Astrocyte of the spinal cord (primary cell): ENCODE measurements at regions not wholly inside any gene's neighbourhood (a gene's known extent, or its start where the extent isn't known, plus 50 kb on each side); places are given as distances from the start of the nearest gene placed in this dataset.
A peak's percentile ranks its signal among the peaks of the same experiment; 100 is the strongest.

ENCODE experiments used
- DNase-seq: peaks from one replicate; pipeline ENCODE4 v3.0.0; 2011; ENCODE audit warnings: low read depth, low spot score
- H3K4me3 ChIP-seq: 2 replicates; pipeline ENCODE4 v1.5.1; 2011; ENCODE audit warnings: low read depth, mild to moderate bottlenecking, low read length, moderate library complexity
- in situ Hi-C: cut with HindIII; loops from 2 replicates; pipeline ENCODE4 v1.10.0; 2017; ENCODE audit warnings: low sequenced_read_pairs
- TF ChIP-seq, protein P1 (sequence below): IDR thresholded peaks from 2 replicates; pipeline ENCODE4 v1.5.1; 2012; ENCODE audit warnings: low read depth, mild to moderate bottlenecking, low read length, inconsistent platforms

DNA sequence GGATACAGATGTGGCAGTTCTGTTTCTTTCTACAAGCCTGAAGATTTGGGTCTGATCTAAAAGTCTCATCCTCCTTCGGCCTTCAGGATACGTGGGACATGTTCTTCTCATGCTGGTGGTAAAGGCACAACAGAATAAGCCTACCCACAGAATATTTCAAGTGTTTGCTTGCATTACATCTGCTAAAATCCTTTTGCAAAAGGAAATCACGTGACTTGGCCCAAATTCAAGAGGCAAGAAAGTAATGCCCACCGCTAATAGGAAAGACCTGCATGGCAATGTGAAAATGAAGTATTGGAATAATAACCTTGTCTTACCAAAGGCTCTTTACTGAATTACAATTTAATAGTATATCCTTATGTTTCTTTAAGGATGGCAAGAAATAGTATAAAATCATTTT, 439.9 kb upstream of the TGFBR2 start:
- H3K4me3 ChIP-seq: no peak overlapping the region
- TF ChIP-seq, protein P1, sequence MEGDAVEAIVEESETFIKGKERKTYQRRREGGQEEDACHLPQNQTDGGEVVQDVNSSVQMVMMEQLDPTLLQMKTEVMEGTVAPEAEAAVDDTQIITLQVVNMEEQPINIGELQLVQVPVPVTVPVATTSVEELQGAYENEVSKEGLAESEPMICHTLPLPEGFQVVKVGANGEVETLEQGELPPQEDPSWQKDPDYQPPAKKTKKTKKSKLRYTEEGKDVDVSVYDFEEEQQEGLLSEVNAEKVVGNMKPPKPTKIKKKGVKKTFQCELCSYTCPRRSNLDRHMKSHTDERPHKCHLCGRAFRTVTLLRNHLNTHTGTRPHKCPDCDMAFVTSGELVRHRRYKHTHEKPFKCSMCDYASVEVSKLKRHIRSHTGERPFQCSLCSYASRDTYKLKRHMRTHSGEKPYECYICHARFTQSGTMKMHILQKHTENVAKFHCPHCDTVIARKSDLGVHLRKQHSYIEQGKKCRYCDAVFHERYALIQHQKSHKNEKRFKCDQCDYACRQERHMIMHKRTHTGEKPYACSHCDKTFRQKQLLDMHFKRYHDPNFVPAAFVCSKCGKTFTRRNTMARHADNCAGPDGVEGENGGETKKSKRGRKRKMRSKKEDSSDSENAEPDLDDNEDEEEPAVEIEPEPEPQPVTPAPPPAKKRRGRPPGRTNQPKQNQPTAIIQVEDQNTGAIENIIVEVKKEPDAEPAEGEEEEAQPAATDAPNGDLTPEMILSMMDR: no peak
- DNase-seq: no peak
- in situ Hi-C loops: no loop called here

GRCh38 chr3:30167541-30168011, 438.8 kb upstream of the TGFBR2 start:
- TF ChIP-seq, protein P1: no peak

GRCh38 chr3:30169487-30169886, 436.9 kb upstream of the TGFBR2 start:
- TF ChIP-seq, protein P1: no peak
- in situ Hi-C loops: no loop called here
- no peak overlapping the region for H3K4me3 ChIP-seq
- no peak for DNase-seq

More at GRCh38 chr3:30167541-30168011, 438.8 kb upstream of the TGFBR2 start:
- DNase-seq: peak; percentile 63
- H3K4me3 ChIP-seq: no peak overlapping the region
- in situ Hi-C loops: no loop called here

DNA sequence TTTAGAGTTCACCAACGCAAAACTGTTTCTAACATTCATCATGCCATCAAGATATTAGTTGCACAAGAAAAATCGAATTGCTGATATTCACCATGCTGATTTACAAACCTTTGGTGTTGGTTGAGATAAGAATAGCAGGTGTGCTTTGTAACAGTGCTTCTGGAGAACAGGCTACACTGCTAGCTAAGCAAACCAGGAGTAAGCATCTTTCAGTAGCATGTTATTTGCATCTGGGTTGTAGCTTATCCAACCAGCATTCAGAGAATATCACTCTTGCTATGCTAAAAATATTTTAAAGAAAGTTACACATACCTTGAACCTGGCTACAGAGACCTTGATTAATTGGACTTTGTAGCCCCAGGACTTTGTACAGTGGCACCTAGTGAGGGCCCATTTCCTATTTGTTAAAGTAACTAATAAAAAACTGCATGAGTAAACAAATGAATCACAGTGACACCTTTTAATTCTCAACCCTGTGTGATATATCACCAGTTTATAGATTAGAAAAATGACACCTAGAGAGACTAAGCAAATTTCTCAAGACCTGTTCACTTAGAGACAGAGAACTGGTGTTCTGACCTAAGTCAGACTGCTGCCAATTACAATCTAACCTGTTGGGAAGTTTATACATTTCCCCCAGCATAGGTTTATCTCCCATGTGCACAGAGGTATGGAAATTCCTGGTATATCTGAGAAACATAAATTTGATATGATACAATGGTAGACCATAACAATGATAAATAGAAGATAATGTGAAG, 435.5 kb upstream of the TGFBR2 start:
- no peak overlapping the region for H3K4me3 ChIP-seq
- TF ChIP-seq, protein P1: no peak
- DNase-seq: no peak
- in situ Hi-C loops: no loop called here

DNA sequence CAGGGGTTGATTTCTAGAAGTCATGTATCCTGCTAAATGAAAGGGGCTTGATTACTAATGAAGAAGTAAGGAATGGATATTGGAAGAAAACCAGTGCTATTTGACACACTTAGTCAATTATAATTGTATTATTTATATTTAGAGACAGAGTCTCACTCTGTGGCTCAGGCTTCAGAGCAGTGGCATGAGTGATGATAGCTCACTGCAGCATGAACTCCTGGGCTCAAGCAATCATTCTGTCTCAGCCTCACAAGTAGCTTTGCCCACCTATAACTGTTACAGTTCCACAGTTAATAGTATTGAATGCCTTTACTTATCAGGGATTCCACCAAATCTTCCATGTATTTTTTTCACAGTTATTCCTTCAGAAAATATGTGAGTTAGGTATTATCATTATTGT, 432.0 kb upstream of the TGFBR2 start:
- in situ Hi-C loops: no loop called here
- DNase-seq: no peak
- H3K4me3 ChIP-seq: no peak overlapping the region
- TF ChIP-seq, protein P1: no peak

DNA sequence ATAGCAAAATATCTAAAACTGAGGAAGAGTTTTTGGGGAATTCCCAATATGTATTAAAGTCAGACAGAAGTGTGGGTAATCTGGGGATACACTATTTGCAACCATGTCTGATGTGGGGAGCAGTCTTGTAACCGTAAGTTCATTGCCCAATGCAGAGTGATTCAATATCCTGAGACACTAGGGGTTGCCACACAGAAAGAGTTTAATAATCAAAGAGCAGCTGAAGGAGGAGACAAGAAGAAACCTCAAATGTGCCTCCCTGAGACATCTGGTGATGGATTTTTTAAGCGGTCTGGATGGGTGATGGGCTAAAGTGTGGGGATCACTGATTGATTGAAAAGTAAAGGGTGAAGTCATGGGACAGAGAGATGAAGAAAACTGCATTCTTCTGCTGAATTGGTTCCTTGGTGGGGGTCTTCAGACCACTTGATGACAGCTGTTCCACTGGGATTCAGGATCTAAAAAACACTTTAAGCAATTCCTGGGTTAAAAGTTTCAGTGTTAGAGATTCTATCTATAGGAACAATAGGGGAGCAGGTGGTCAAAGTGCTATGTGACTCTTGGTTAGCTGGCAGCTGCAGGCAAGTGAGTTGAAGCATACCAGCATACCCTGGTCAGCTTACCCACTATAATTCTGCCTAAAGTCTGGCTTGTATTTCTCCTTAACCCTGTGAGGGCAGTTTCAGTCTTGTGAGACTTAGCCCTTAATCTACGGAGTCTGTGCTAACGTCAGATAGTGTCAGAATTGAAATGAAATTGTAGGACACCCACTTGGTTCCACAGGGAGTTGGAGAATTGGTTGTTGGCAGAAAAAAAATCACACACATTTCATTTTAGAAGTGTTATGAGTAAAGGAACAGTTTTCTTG, 425.9 kb upstream of the TGFBR2 start:
- in situ Hi-C loops: no loop called here
- no peak for DNase-seq
- TF ChIP-seq, protein P1: no peak

More for the DNA sequence above, 425.9 kb upstream of the TGFBR2 start:
- H3K4me3 ChIP-seq: no peak overlapping the region
